NCI-H82 treated with DMSO at 0.1 percent for 48 hours (cell line): ENCODE measurements at regions not wholly inside any gene's neighbourhood (a gene's known extent, or its start where the extent isn't known, plus 50 kb on each side); places are given as distances from the start of the nearest gene placed in this dataset.

Experiments
- DNase-seq: peaks from one replicate; lab custom pipeline; 2025; ENCODE audit not compliant: unreplicated experiment; lab: John Stamatoyannopoulos, UW

DNA sequence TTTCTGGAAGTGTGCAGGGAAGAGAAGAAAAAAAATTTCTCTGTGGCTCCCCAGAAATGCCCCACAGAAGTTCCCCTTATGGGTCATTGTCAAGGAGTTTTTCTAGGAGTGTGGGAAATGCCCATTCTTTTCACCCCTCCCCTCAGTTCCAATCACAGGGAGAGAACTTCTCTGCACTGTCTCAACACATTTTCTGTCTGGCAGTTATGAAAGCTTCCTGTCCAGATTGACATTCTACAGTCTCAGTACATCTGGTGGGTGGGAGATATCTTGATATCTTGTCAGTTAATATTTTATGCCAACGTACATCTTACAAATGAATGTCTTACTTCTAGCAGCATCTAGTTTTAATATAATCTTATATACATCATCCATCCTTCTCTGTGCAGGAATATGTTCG lies 566.8 kb upstream of the AADAT start:
- DNase-seq = no peak

DNA sequence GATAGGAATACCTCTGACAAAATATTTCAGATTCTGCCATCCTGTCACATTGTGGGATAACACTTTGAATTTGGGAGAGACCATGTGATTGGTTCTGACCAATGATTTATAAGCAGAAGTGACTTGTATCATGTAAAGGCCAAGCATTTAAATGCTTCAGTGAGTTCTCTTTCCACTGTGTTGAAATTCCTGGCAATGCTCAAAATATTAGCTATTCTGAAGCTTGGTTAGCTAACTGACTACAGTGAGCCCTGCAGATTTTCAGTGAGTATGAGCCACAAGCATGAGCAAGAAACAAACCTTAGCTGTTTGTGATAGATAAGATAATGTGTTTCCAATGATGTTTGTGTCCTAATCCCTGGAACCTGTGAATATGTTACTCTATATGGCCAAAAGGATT lies 562.8 kb upstream of the AADAT start:
- no peak for DNase-seq

DNA sequence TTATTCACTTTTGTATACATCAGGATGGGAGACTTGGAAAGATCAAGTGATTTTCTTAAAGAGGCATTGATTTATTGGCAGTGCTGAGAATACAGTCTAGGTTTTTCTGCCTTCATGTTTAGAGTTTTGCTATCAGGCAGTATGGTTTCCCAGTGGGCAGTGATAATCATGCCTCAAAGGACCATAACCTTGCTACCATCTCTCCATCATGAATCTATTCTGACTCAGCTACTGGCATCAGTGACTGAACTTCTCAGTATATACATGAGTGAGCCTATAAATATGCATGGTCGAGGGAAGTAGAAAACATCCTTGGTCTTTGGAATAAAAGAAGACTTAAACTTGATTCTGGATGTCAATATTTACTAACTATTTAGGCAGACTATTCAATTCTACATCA lies 562.0 kb upstream of the AADAT start:
- DNase-seq = no peak

DNA sequence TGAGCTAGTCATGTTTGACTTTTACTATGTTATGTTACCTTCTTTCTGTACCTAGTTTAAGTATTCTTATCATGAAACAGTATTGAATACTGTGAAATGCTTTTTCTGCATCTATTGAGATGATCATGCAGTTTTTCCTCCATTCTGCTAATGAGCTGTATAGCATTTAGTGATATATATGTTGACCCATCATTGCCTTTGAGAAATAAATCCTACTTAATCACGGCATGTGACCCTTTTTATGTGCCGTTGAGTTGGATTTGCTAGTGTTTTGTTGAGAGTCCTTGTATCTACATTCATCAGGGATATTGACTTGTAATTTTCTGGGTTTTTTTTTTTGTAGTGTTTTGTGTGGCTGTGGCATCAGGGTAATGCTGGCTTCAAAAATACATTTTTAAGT lies 537.7 kb upstream of the AADAT start:
- DNase-seq = no peak

- no peak for DNase-seq
Observed at GRCh38 chr4:170623899-170624298, 534.1 kb upstream of the AADAT start.

DNA sequence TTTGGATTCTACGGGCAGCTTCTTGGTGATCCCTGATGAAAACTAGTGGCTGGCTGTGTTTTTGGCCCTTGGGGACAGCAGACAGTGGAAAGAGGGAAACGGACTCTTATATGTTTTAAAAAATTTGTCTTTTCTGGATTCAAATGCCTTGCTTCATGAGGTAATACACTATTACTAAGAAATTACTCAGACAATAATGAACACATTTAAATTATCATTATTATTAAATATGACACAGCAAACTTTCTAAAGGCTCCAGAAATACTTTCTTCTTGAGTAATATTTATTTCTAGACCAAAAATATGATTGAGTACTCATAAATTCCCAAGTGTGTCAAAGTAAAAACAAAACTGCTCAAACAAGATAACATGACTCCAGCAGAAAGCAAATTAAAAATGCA lies 520.7 kb upstream of the AADAT start:
- DNase-seq = no peak

GRCh38 chr4:170599894-170600293 lies 510.1 kb upstream of the AADAT start:
- DNase-seq = no peak

DNA sequence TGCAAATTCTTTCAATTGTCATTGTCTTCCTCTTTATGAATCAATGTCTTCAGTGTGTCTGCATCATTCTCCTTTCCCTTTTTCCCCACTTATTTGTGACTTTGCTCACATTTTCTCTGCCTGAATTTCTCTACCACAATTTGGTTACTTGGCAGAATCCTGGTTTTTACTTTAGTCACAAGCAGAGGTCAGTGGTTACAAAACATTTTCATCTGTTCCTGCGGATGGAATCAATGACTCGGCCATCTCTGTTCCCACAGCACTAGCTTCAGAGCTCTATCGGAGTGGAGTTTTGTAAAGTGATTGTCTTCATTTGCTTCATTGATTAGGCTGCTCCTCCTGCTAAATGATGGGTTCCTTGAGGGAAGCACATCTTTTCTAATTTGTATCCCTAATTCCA lies 501.3 kb upstream of the AADAT start:
- no peak for DNase-seq

- DNase-seq = peak; percentile 19
Observed at GRCh38 chr4:170589597-170590191, 499.9 kb upstream of the AADAT start.

DNA sequence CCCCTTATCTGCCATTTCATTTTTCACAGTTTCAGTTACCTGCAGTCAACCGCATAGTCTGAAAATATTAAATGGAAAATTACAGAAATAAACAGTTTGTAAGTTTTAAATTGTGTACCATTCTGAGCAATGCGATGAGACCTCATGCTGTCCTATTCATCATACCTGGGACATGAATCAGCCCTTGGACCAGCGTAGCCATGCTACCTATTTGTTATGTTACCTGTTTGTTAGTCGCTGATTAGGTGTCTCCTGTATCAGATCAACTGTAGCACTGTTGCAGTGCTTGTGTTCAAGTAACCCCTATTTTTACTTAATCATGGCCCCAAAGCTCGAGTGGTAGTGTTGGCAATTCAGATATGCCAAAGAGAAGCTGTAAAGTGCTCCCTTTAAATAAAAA lies 492.2 kb upstream of the AADAT start:
- DNase-seq = no peak

DNA sequence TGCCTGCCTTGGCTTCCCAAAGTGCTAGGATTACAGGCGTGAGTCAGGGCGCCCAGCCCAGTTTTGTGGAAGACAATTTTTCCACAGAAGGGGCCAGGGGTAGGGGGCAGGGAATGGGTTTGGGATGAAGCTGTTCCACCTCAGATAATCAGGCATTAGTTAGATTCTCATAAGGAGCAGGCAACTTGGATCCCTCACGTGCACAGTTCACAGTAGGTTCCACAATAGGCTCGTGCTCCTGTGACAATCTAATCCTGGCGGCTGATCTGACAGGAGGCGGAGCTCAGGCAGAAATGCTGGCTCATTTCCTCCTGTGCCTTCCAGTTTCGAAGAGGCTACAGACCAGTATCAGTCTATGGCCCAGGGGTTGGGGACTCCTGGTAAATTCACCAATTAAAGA lies 491.6 kb upstream of the AADAT start:
- DNase-seq = no peak

GRCh38 chr4:170580651-170581050 lies 490.9 kb upstream of the AADAT start:
- DNase-seq = no peak

DNA sequence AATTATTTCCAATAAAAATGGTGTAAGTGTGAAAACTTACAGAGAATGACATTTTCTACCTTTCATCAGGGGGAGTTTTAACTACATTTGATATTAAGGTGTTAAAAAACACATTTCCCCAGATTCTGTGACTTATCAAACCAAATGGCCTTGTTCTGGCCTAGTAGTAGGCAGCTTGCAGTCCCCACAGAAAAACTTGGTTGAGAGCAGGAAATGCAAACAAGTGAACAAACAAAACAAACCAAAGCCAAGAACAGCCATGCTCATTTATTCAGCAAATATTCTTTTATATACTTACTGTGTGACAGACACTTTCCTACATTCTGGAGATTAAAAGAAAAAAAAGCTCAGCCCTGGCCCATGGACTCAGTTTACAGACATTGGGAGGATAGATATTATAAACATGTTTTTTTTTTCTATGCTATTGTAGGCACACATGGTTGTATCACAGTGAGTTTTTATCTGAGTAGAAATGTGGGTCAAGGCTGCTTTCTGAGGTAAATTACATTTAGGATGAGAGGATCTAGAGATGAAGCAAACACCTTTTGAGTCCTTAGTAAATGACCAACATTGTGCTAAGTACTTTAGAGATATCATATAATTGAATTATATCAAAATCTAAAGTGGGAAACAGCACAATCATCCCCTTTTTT lies 449.2 kb upstream of the AADAT start:
- no peak for DNase-seq

- no peak for DNase-seq
Observed at GRCh38 chr4:170529748-170530722, 440.3 kb upstream of the AADAT start.

GRCh38 chr4:170526471-170526870 lies 436.7 kb upstream of the AADAT start:
- no peak for DNase-seq

DNA sequence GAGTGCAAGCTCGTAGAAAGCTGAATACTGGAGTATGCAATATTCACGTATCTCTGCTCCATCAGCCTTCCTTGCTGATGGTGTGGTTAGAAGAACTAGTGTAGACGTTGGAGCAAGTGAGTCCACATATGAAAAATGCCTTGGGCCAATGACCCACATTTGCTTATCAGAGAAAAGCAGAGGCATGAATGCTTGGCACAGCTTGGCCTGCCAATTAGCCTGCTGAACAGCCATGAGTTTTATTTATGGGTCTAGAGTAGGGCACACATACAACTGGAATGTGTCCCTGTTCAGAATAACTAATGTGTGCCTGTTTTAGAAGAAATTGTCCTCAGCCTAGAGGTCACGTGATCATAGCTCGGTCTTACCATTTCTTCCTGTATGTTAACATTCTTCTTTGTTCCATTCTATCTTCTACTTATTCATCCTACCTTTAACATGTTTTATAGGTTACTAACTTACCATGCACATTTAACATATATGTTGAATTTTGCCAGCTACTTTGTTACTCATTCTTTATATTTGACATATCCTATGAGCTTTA lies 432.7 kb upstream of the AADAT start:
- no peak for DNase-seq

DNA sequence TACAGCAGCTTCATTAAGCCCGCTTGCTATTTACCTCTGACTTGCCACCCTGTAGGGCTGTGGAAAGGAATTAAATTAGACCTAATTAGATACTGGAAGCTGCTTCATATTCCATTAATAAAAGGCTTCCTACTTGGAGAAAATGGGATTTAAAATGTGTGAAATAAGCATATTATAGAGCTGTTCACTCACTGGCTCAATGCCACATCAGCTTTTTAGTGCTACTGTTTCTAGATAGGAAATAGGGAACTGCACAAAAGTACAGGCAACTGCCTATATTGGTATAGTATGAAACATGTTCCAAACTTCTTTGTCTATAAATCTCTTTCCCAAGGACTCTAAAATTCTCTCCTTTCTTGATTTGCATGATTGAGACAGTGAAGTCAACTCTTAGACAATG lies 407.9 kb upstream of the AADAT start:
- no peak for DNase-seq

- no peak for DNase-seq
Observed at GRCh38 chr4:170497112-170497511, 407.4 kb upstream of the AADAT start.

DNA sequence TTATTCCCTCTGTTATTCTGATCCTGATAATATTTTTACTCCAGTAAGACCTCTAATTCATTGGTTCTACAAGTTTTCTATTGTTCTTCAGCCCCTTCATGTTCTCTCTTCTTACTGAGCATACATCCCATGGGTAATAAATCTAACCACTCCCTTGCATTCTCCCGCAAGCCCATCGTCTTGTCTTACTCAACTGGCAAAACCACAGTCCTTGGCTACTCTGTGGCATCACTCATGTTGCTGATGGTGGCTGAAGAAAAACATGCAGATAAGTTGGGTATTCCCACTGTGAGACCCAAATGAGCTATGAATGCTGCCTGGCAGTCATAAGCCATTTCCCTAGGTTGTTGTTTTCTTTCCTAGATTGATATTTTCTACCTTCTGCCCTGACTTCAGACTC lies 402.2 kb upstream of the AADAT start:
- no peak for DNase-seq

GRCh38 chr4:170476351-170476750 lies 386.6 kb upstream of the AADAT start:
- DNase-seq = no peak

GRCh38 chr4:170465429-170465828 lies 375.7 kb upstream of the AADAT start:
- DNase-seq = no peak
